ENCODE measurements at regions not wholly inside any gene's neighbourhood (a gene's known extent, or its start where the extent isn't known, plus 50 kb on each side); places are given as distances from the start of the nearest gene placed in this dataset.

GRCh38 chr4:184316821-184317220 lies 99.1 kb upstream of the ENPP6 start:
- Mint-ChIP-seq H3K36me3 (ENCODE audit: insufficient read depth) (no peaks in the 10 kb centered on the region), H3K9me3 (no peaks in the 10 kb centered on the region), H3K4me1 (no peaks in the 10 kb centered on the region), H3K27ac (ENCODE audit: low read depth) (no peak overlapping the region), H3K4me3 (no peak overlapping the region), H3K27me3 (no peaks in the 10 kb centered on the region)
- DNase-seq (ENCODE audit: low spot score in 2 of 2) (no peak), ATAC-seq (replicated peaks; ENCODE audit: extremely low read depth, poor library complexity, severe bottlenecking) (no peak)

DNA sequence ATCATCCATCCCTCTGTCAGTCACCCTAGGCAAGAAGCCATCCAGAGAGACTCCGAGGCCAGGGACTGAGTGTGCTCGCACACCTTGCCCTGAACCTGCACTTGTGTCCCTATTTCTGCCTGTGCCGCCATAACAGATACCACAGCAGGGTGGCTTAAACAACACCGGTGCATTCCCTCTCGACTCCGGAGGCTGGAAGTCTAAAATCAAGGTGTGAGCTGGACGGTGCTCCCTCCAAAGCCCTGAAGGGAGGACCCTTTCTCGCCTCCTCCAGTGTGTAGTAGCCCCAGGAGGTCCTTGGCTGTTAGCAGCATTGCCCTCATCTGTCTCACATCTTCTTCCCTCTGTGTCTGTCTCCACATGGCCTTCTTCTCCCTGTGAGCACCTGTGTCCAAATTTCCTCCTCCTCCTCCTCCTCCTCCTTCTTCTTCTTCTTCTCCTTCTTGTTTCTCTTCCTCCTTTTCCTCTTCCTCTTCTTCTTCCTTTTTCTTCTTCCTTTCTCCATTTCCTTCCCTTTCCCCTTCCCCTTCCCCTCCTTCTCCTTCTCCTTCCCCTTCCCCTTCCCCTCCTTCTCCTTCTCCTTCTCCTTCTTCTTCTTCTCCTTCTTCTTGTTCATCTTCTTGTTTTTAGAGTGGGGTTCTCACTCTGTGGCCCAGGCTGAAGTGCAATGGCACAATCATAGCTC lies 98.1 kb upstream of the ENPP6 start:
- Mint-ChIP-seq H3K36me3 (ENCODE audit: insufficient read depth) (no peaks in the 10 kb centered on the region), H3K9me3 (no peaks in the 10 kb centered on the region), H3K4me1 (no peaks in the 10 kb centered on the region), H3K27ac (ENCODE audit: low read depth) (peak overlapping the region; percentile 62), H3K4me3 (no peak overlapping the region), H3K27me3 (no peaks in the 10 kb centered on the region)
- ATAC-seq (replicated peaks; ENCODE audit: extremely low read depth, poor library complexity, severe bottlenecking) (no peak), DNase-seq (ENCODE audit: low spot score in 2 of 2) (no peak)

- Mint-ChIP-seq H3K27ac (ENCODE audit: low read depth) (peak overlapping the region; percentile 61), H3K4me1 (peaks cover 10% of the 10 kb centered on the region), H3K9me3 (no peaks in the 10 kb centered on the region), H3K36me3 (ENCODE audit: insufficient read depth) (no peaks in the 10 kb centered on the region), H3K27me3 (no peaks in the 10 kb centered on the region), H3K4me3 (no peak overlapping the region)
- peak; percentile 22 for ATAC-seq (replicated peaks; ENCODE audit: extremely low read depth, poor library complexity, severe bottlenecking)
- no peak for DNase-seq (ENCODE audit: low spot score in 2 of 2)
Observed at GRCh38 chr4:184313702-184314659, 96.3 kb upstream of the ENPP6 start.

DNA sequence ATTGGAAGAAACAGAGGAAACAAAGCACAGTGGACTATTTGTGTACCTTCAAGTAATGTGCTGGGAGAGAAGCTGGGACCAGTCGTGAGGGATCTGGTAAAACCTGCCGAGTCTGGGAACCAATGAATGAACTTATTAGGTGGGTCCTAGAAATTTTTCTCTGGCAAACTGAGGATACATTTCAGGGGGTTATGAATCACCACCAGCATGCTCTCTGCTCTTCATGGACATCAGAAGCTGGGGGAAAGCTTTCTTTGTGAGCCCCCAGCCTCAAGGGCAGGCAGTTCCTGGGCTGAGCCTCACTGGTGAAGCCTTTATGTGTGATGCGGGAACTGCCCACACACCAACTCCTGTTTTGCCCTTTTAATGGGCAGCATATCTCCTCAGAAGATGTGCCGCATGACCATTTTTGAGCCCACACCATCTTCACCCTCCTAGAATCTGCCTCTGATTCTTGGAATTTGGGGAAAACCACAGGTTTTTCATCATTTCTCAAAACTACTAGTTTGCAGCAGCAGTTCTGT lies 95.4 kb upstream of the ENPP6 start:
- ATAC-seq (replicated peaks; ENCODE audit: extremely low read depth, poor library complexity, severe bottlenecking), result no peak
- H3K4me3 Mint-ChIP-seq, result no peak overlapping the region

DNA sequence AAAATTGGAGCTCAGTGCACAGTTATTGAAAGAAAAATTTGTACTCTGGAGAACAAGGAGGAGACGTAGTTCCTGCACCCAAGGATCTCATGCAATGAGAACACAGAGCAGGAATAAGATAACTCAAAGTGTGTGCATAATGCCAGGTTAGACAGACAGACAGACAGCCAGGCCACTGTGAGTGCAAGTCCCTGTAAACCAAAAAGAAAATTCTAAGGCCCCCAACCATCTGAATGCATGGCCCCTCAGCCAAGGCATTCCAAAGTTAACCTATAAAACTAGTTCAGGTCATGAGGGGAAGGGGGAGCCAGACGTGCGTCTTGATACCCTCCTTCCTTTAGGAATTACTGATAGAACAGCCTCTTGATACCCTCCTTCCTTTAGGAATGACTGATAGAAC lies 94.5 kb upstream of the ENPP6 start:
- Mint-ChIP-seq H3K4me3 (no peak overlapping the region), H3K27ac (ENCODE audit: low read depth) (no peak overlapping the region), H3K27me3 (no peaks in the 10 kb centered on the region), H3K9me3 (no peaks in the 10 kb centered on the region), H3K36me3 (ENCODE audit: insufficient read depth) (no peaks in the 10 kb centered on the region), H3K4me1 (peaks cover 10% of the 10 kb centered on the region)
- ATAC-seq (replicated peaks; ENCODE audit: extremely low read depth, poor library complexity, severe bottlenecking), result no peak
- DNase-seq (ENCODE audit: low spot score in 2 of 2), result no peak

More for the DNA sequence above, 95.4 kb upstream of the ENPP6 start:
- Mint-ChIP-seq H3K27me3 (no peaks in the 10 kb centered on the region), H3K4me1 (peaks cover 10% of the 10 kb centered on the region), H3K36me3 (ENCODE audit: insufficient read depth) (no peaks in the 10 kb centered on the region), H3K9me3 (no peaks in the 10 kb centered on the region), H3K27ac (ENCODE audit: low read depth) (no peak overlapping the region)
- no peak for DNase-seq (ENCODE audit: low spot score in 2 of 2)

DNA sequence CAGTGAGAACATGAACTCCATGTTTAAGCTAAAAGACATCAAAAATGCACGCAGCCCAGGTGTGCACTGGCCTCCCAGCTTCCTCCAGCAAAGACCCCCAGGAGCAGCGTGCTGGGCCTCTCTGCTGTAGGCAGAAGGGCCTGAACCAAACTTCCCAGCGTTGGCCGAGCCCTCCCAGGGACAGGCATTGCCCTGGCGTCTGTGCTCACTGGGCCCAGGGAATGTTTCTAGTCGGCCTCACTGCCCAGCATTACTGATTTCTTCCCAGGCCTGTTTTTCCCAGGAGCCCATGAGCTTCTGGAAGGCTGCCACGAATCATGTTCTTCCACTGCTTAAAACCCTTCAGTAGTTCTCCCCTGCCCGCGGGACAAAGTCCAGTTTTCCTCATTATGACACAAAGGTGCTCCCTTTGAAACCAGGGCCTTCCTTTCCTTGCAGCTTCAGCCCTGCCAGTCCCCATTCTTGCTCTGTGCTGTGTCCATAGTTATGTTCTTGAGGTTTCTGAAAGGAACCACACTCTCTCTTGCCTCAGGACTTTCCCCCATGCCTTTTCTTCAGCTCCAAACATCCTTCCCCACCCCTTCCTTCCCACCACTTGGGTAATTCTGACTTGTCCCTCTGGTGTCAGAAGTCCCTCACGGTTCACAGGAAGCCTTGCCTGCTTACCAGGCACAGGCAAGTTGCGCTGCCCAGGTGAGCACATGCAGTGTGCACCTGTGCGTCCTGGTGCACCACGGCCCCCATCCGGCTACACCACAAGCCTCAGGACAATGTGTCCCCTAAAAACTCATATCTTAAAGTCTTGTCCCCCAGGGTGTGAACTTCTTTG lies 93.4 kb upstream of the ENPP6 start:
- DNase-seq (ENCODE audit: low spot score in 2 of 2), result peak in 1 of 2 donors; percentile 3
- no peaks in the 10 kb centered on the region for H3K9me3 Mint-ChIP-seq
- H3K4me1 Mint-ChIP-seq, result peaks cover 10% of the 10 kb centered on the region
- no peaks in the 10 kb centered on the region for H3K27me3 Mint-ChIP-seq
- no peak for ATAC-seq (replicated peaks; ENCODE audit: extremely low read depth, poor library complexity, severe bottlenecking)
- no peaks in the 10 kb centered on the region for H3K36me3 Mint-ChIP-seq (ENCODE audit: insufficient read depth)
- H3K27ac Mint-ChIP-seq (ENCODE audit: low read depth), result peak overlapping the region; percentile 57
- no peak overlapping the region for H3K4me3 Mint-ChIP-seq

GRCh38 chr4:184310171-184310567 lies 92.5 kb upstream of the ENPP6 start:
- peak in 1 of 2 donors; percentile 36 for DNase-seq (ENCODE audit: low spot score in 2 of 2)
- H3K4me3 Mint-ChIP-seq, result no peak overlapping the region
- H3K4me1 Mint-ChIP-seq, result peaks cover 10% of the 10 kb centered on the region
- no peaks in the 10 kb centered on the region for H3K36me3 Mint-ChIP-seq (ENCODE audit: insufficient read depth)
- no peak overlapping the region for H3K27ac Mint-ChIP-seq (ENCODE audit: low read depth)
- peak; percentile 70 for ATAC-seq (replicated peaks; ENCODE audit: extremely low read depth, poor library complexity, severe bottlenecking)
- H3K9me3 Mint-ChIP-seq, result no peaks in the 10 kb centered on the region
- no peaks in the 10 kb centered on the region for H3K27me3 Mint-ChIP-seq

DNA sequence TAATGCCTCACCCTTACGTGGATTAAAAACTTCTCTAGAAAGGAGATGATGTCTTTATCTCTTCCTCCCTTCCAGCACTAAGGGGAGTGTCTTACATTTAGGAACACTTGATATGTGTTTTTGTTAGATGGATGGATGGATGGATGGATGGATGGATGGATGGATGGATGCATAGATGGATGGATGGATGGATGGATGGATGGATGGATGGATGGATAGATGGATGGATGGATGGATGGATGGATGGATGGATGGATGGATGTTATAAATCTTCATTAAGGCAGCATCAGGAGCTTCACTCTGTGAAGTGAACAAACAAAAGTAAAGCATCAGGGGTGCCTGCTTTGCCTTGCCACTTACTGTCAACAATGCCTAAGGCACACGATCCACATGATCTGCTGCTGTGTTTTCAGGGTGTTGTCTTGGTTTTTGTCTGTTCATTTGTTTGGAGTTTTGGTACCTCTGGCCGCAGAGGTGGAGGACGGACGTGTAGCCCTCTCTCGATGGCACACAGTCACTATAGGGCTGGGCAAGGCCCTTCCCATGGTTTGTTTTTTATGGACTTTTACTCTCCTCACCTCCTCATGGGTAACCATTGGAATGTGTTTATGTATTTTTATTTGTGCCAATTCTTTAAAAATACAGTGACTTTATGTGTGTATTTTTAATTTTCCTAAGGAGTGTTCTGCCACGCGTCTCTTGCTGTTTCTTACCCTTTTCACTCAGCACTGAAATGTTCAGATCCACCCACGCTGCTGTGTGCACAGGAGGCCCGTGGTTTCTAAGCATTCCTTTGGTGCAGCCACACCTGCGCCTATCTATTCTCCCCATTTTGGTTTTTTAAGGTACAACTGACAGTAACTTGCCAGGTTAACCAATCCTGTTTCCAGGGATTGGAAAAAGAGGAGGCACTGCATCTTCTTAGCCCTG lies 91.8 kb upstream of the ENPP6 start:
- peaks cover 10% of the 10 kb centered on the region for H3K4me1 Mint-ChIP-seq
- H3K27ac Mint-ChIP-seq (ENCODE audit: low read depth), result no peak overlapping the region
- ATAC-seq (replicated peaks; ENCODE audit: extremely low read depth, poor library complexity, severe bottlenecking) (no peak), DNase-seq (ENCODE audit: low spot score in 2 of 2) (no peak)
- H3K27me3 Mint-ChIP-seq, result no peaks in the 10 kb centered on the region
- peaks cover 4% of the 10 kb centered on the region for H3K9me3 Mint-ChIP-seq
- no peak overlapping the region for H3K4me3 Mint-ChIP-seq
- H3K36me3 Mint-ChIP-seq (ENCODE audit: insufficient read depth), result no peaks in the 10 kb centered on the region

GRCh38 chr4:184306949-184307348 lies 89.3 kb upstream of the ENPP6 start:
- no peaks in the 10 kb centered on the region for H3K27me3 Mint-ChIP-seq
- no peak overlapping the region for H3K27ac Mint-ChIP-seq (ENCODE audit: low read depth)

GRCh38 chr4:184306470-184306869 lies 88.8 kb upstream of the ENPP6 start:
- ATAC-seq (replicated peaks; ENCODE audit: extremely low read depth, poor library complexity, severe bottlenecking) (no peak), DNase-seq (ENCODE audit: low spot score in 2 of 2) (no peak)
- Mint-ChIP-seq H3K4me1 (peaks cover 10% of the 10 kb centered on the region), H3K27me3 (no peaks in the 10 kb centered on the region), H3K36me3 (ENCODE audit: insufficient read depth) (no peaks in the 10 kb centered on the region), H3K27ac (ENCODE audit: low read depth) (no peak overlapping the region), H3K4me3 (no peak overlapping the region), H3K9me3 (peaks cover 5% of the 10 kb centered on the region)

More at GRCh38 chr4:184306949-184307348, 89.3 kb upstream of the ENPP6 start:
- no peak for DNase-seq (ENCODE audit: low spot score in 2 of 2)
- peaks cover 5% of the 10 kb centered on the region for H3K9me3 Mint-ChIP-seq
- H3K36me3 Mint-ChIP-seq (ENCODE audit: insufficient read depth), result no peaks in the 10 kb centered on the region
- ATAC-seq (replicated peaks; ENCODE audit: extremely low read depth, poor library complexity, severe bottlenecking), result no peak
- no peak overlapping the region for H3K4me3 Mint-ChIP-seq
- H3K4me1 Mint-ChIP-seq, result peaks cover 10% of the 10 kb centered on the region

DNA sequence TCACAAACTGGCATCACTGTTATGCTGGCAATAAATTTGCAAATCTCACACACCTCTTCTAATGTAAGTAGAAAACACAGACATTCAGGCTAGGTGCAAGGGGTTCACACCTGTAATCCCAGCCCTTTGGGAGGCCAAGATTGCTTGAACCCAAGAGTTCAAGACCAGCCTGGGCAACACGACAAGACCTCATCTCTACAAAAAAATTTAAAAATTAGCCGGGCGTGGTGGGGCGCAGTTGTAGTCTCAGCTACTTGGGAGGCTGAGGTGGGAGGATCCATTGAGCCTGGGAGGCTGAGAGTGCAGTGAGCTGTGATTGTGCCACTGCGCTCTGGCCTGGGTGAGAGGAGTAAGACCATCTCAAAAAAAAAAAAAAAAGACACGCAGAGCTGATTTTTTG lies 83.1 kb upstream of the ENPP6 start:
- Mint-ChIP-seq H3K4me3 (no peak overlapping the region), H3K27me3 (no peaks in the 10 kb centered on the region), H3K9me3 (peaks cover 5% of the 10 kb centered on the region), H3K4me1 (no peaks in the 10 kb centered on the region), H3K36me3 (ENCODE audit: insufficient read depth) (peaks cover 2% of the 10 kb centered on the region), H3K27ac (ENCODE audit: low read depth) (no peak overlapping the region)
- DNase-seq (ENCODE audit: low spot score in 2 of 2), result no peak
- ATAC-seq (replicated peaks; ENCODE audit: extremely low read depth, poor library complexity, severe bottlenecking), result no peak
